ENCODE measurements at regions not wholly inside any gene's neighbourhood (a gene's known extent, or its start where the extent isn't known, plus 50 kb on each side); places are given as distances from the start of the nearest gene placed in this dataset.

DNA sequence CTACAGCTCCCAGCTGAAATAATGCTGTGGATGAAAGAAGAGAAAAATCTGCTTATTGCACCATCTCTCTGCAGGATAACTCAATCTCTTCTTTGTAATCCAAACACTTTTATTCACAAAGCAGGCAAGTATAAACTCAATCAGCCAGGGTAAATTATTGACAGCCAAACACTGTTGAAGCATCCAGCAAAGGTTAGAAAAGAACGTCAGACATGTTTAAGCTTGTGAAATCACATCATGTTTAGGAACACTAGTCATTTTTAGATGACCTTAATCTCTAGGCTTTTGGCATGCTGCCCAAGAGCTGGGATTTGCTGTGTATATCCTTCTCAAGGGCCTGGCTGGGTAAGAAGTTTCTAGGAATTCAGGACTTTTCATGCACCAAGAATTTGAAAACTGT lies 1148.1 kb upstream of the FANCL start:
- no peaks in the 10 kb centered on the region for H3K36me3 Mint-ChIP-seq (ENCODE audit: insufficient read depth, unreplicated experiment)
- H3K27me3 Mint-ChIP-seq (ENCODE audit: unreplicated experiment), result no peaks in the 10 kb centered on the region
- TF ChIP-seq, protein P1, sequence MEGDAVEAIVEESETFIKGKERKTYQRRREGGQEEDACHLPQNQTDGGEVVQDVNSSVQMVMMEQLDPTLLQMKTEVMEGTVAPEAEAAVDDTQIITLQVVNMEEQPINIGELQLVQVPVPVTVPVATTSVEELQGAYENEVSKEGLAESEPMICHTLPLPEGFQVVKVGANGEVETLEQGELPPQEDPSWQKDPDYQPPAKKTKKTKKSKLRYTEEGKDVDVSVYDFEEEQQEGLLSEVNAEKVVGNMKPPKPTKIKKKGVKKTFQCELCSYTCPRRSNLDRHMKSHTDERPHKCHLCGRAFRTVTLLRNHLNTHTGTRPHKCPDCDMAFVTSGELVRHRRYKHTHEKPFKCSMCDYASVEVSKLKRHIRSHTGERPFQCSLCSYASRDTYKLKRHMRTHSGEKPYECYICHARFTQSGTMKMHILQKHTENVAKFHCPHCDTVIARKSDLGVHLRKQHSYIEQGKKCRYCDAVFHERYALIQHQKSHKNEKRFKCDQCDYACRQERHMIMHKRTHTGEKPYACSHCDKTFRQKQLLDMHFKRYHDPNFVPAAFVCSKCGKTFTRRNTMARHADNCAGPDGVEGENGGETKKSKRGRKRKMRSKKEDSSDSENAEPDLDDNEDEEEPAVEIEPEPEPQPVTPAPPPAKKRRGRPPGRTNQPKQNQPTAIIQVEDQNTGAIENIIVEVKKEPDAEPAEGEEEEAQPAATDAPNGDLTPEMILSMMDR (IDR thresholded peaks at IDR 0.05; ENCODE audit: unreplicated experiment), result no peak
- peak; percentile 32 for DNase-seq
- H3K27ac Mint-ChIP-seq (ENCODE audit: unreplicated experiment), result no peak overlapping the region
- CTCF ChIA-PET, result no interaction called here
- H3K4me3 Mint-ChIP-seq (ENCODE audit: low read depth, unreplicated experiment), result no peak overlapping the region
- H3K4me1 Mint-ChIP-seq (ENCODE audit: low read depth, unreplicated experiment), result no peaks in the 10 kb centered on the region
- intact Hi-C loops (cut with micrococcal nuclease; ENCODE audit: unreplicated experiment), result no loop called here
- H3K9me3 Mint-ChIP-seq (ENCODE audit: low read depth, unreplicated experiment), result peaks cover 2% of the 10 kb centered on the region
- BruUV-seq (replicated peaks), result no TSS peak

DNA sequence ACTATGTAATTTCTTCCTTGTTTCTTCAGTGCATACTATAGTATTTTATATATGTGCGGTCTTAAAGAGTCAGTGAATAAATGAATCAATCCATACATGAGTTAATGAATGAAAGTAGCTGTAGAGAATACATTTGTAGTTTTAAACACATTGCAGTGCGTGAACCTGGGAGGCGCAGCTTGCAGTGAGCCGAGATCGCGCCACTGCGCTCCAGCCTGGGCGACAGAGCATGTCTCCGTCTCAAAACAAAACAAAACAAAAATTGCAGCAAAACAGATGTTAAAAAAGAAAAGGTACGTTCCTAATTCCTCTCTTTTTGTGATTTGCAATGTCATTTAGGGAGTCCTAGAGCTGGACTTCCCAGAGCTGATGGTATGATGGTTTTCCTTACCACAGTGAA lies 1144.8 kb upstream of the FANCL start:
- H3K4me3 Mint-ChIP-seq (ENCODE audit: low read depth, unreplicated experiment), result no peak overlapping the region
- CTCF ChIA-PET, result no interaction called here
- H3K36me3 Mint-ChIP-seq (ENCODE audit: insufficient read depth, unreplicated experiment), result no peaks in the 10 kb centered on the region
- H3K27me3 Mint-ChIP-seq (ENCODE audit: unreplicated experiment), result no peaks in the 10 kb centered on the region
- BruUV-seq (replicated peaks), result no TSS peak
- peaks cover 3% of the 10 kb centered on the region for H3K9me3 Mint-ChIP-seq (ENCODE audit: low read depth, unreplicated experiment)
- intact Hi-C loops (cut with micrococcal nuclease; ENCODE audit: unreplicated experiment), result no loop called here
- H3K27ac Mint-ChIP-seq (ENCODE audit: unreplicated experiment), result no peak overlapping the region
- DNase-seq, result no peak
- TF ChIP-seq, protein P1 (IDR thresholded peaks at IDR 0.05; ENCODE audit: unreplicated experiment), result no peak
- no peaks in the 10 kb centered on the region for H3K4me1 Mint-ChIP-seq (ENCODE audit: low read depth, unreplicated experiment)

DNA sequence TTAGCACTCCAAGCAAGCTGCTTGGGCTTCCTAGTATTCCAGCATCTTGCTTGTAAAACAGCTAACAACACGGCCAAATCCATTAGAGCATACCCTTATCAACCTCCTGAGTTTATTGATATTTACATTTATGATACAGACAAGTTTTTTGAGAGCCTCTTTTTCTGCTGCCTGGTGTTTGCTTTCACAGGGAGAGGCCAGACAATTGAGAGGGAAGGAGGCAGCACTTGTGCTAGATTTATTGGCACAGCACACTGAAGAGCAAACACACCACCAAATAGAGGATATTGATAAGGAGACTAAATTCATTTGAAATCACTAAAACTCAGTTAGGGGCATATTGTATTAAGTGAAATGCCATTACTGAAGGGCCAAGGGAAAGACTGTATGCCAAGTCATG lies 1142.3 kb upstream of the FANCL start:
- intact Hi-C loops (cut with micrococcal nuclease; ENCODE audit: unreplicated experiment), result no loop called here
- DNase-seq, result no peak
- Mint-ChIP-seq H3K27ac (ENCODE audit: unreplicated experiment) (no peak overlapping the region), H3K9me3 (ENCODE audit: low read depth, unreplicated experiment) (peaks cover 12% of the 10 kb centered on the region), H3K36me3 (ENCODE audit: insufficient read depth, unreplicated experiment) (no peaks in the 10 kb centered on the region), H3K4me3 (ENCODE audit: low read depth, unreplicated experiment) (no peak overlapping the region), H3K4me1 (ENCODE audit: low read depth, unreplicated experiment) (no peaks in the 10 kb centered on the region), H3K27me3 (ENCODE audit: unreplicated experiment) (no peaks in the 10 kb centered on the region)
- CTCF ChIA-PET, result no interaction called here
- TF ChIP-seq, protein P1 (IDR thresholded peaks at IDR 0.05; ENCODE audit: unreplicated experiment), result no peak
- BruUV-seq (replicated peaks), result no TSS peak

DNA sequence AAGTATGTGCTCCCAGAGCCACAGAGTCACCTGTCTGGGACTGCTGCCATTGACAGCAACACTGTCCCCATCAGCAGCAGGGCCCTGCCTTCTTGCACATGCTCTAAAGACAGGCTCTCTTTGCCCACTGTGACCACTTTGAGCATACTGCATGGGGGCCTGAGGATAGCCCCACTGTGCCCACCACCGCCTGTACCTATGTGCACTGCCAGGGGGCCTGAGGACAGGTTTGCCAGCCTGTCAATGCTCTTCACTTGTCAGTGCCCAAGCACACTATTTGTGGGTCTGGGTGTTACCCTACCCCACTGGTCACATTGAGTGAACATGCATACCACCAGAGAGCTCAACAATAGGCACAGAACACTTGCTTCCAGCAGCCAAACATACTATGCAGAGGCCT lies 1137.0 kb upstream of the FANCL start:
- no peak overlapping the region for H3K27ac Mint-ChIP-seq (ENCODE audit: unreplicated experiment)
- TF ChIP-seq, protein P1 (IDR thresholded peaks at IDR 0.05; ENCODE audit: unreplicated experiment), result no peak
- CTCF ChIA-PET, result no interaction called here
- no peaks in the 10 kb centered on the region for H3K4me1 Mint-ChIP-seq (ENCODE audit: low read depth, unreplicated experiment)
- intact Hi-C loops (cut with micrococcal nuclease; ENCODE audit: unreplicated experiment), result no loop called here
- no peak for DNase-seq
- BruUV-seq (replicated peaks), result no TSS peak
- no peaks in the 10 kb centered on the region for H3K36me3 Mint-ChIP-seq (ENCODE audit: insufficient read depth, unreplicated experiment)
- no peaks in the 10 kb centered on the region for H3K27me3 Mint-ChIP-seq (ENCODE audit: unreplicated experiment)
- no peak overlapping the region for H3K4me3 Mint-ChIP-seq (ENCODE audit: low read depth, unreplicated experiment)
- H3K9me3 Mint-ChIP-seq (ENCODE audit: low read depth, unreplicated experiment), result peaks cover 15% of the 10 kb centered on the region

DNA sequence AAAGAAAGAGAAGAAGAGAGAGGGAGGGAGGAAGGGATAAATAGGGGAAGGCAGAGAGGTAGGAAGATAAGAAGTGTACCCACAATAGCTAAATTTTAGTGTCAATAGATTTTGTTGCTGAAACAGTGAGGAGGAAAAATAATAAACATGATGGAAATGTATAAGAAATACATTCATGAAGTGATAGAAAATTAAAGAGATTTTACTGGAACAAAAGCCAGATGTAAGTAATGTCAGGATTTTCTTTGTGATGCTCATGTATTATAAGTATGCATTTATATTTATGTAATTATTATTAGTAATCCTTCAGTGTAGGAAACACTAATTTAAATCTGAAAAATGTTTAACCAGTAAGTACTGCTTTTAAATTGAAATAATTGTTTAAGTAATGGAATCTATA lies 1125.2 kb upstream of the FANCL start:
- TF ChIP-seq, protein P1 (IDR thresholded peaks at IDR 0.05; ENCODE audit: unreplicated experiment), result no peak
- Mint-ChIP-seq H3K27me3 (ENCODE audit: unreplicated experiment) (no peaks in the 10 kb centered on the region), H3K36me3 (ENCODE audit: insufficient read depth, unreplicated experiment) (no peaks in the 10 kb centered on the region), H3K4me1 (ENCODE audit: low read depth, unreplicated experiment) (no peaks in the 10 kb centered on the region), H3K9me3 (ENCODE audit: low read depth, unreplicated experiment) (peaks cover 3% of the 10 kb centered on the region), H3K27ac (ENCODE audit: unreplicated experiment) (no peak overlapping the region), H3K4me3 (ENCODE audit: low read depth, unreplicated experiment) (no peak overlapping the region)
- intact Hi-C loops (cut with micrococcal nuclease; ENCODE audit: unreplicated experiment), result no loop called here
- no peak for DNase-seq
- BruUV-seq (replicated peaks), result no TSS peak
- CTCF ChIA-PET, result no interaction called here

Measured in Calu3 (cell line).